ENCODE measurements at regions not wholly inside any gene's neighbourhood (a gene's known extent, or its start where the extent isn't known, plus 50 kb on each side); places are given as distances from the start of the nearest gene placed in this dataset.

GRCh38 chrX:43560247-43560946 is 95.7 kb upstream of the MAOA start:
- TF ChIP-seq CTCF (IDR thresholded peaks at IDR 0.05; ENCODE audit: unreplicated experiment in 3 of 3) = no peak
- H3K27ac Mint-ChIP-seq = no peak overlapping the region

GRCh38 chrX:43562372-43562771 is 93.7 kb upstream of the MAOA start:
- peaks cover under 1% of the 10 kb centered on the region for H3K4me1 Mint-ChIP-seq
- TF ChIP-seq CTCF (IDR thresholded peaks at IDR 0.05; ENCODE audit: unreplicated experiment in 3 of 3) = no peak
- no peaks in the 10 kb centered on the region for H3K9me3 Mint-ChIP-seq
- H3K36me3 Mint-ChIP-seq (ENCODE audit: low read depth) = no peaks in the 10 kb centered on the region
- no peaks in the 10 kb centered on the region for H3K27me3 Mint-ChIP-seq (ENCODE audit: low read depth)
- H3K27ac Mint-ChIP-seq = no peak overlapping the region
- no peak overlapping the region for H3K4me3 Mint-ChIP-seq

More at GRCh38 chrX:43560247-43560946, 95.7 kb upstream of the MAOA start:
- Mint-ChIP-seq H3K27me3 (ENCODE audit: low read depth) (no peaks in the 10 kb centered on the region), H3K36me3 (ENCODE audit: low read depth) (no peaks in the 10 kb centered on the region), H3K4me3 (no peak overlapping the region), H3K9me3 (no peaks in the 10 kb centered on the region), H3K4me1 (peaks cover 15% of the 10 kb centered on the region)

GRCh38 chrX:43564953-43565352 is 91.1 kb upstream of the MAOA start:
- no peak for TF ChIP-seq CTCF (IDR thresholded peaks at IDR 0.05; ENCODE audit: unreplicated experiment in 3 of 3)
- Mint-ChIP-seq H3K27ac (peak overlapping the region in 2 of 3 experiments; percentile 17 to 51), H3K27me3 (ENCODE audit: low read depth) (no peaks in the 10 kb centered on the region), H3K4me3 (no peak overlapping the region), H3K4me1 (no peaks in the 10 kb centered on the region), H3K9me3 (no peaks in the 10 kb centered on the region), H3K36me3 (ENCODE audit: low read depth) (no peaks in the 10 kb centered on the region)

GRCh38 chrX:43566170-43566569 is 89.9 kb upstream of the MAOA start:
- Mint-ChIP-seq H3K4me1 (no peaks in the 10 kb centered on the region), H3K36me3 (ENCODE audit: low read depth) (no peaks in the 10 kb centered on the region), H3K27me3 (ENCODE audit: low read depth) (no peaks in the 10 kb centered on the region), H3K27ac (no peak overlapping the region), H3K9me3 (no peaks in the 10 kb centered on the region), H3K4me3 (no peak overlapping the region)
- TF ChIP-seq CTCF (IDR thresholded peaks at IDR 0.05; ENCODE audit: unreplicated experiment in 3 of 3) = no peak

GRCh38 chrX:43573441-43574015 is 82.6 kb upstream of the MAOA start:
- no peak for TF ChIP-seq CTCF (IDR thresholded peaks at IDR 0.05; ENCODE audit: unreplicated experiment in 3 of 3)
- Mint-ChIP-seq H3K27me3 (ENCODE audit: low read depth) (no peaks in the 10 kb centered on the region), H3K36me3 (ENCODE audit: low read depth) (no peaks in the 10 kb centered on the region), H3K4me3 (no peak overlapping the region), H3K27ac (no peak overlapping the region), H3K4me1 (no peaks in the 10 kb centered on the region), H3K9me3 (no peaks in the 10 kb centered on the region)

- no peak for TF ChIP-seq CTCF (IDR thresholded peaks at IDR 0.05; ENCODE audit: unreplicated experiment in 3 of 3)
- no peaks in the 10 kb centered on the region for H3K9me3 Mint-ChIP-seq
- no peaks in the 10 kb centered on the region for H3K27me3 Mint-ChIP-seq (ENCODE audit: low read depth)
- no peak overlapping the region for H3K27ac Mint-ChIP-seq
- no peaks in the 10 kb centered on the region for H3K36me3 Mint-ChIP-seq (ENCODE audit: low read depth)
- no peaks in the 10 kb centered on the region for H3K4me1 Mint-ChIP-seq
- H3K4me3 Mint-ChIP-seq = no peak overlapping the region
Measured at GRCh38 chrX:43580621-43581020, 75.5 kb upstream of the MAOA start.
